ENCODE measurements at regions not wholly inside any gene's neighbourhood (a gene's known extent, or its start where the extent isn't known, plus 50 kb on each side); places are given as distances from the start of the nearest gene placed in this dataset.

- CTCF ChIA-PET = interaction anchor here (1.3 kb wide), 1 partner anchor 14 kb away, joined by 3 read pairs; no protein-coding TSS in a partner anchor
- POLR2A ChIA-PET = no interaction called here
Measured at GRCh38 chr7:42522227-42522991, 285.4 kb upstream of the GLI3 start.

GRCh38 chr7:42511027-42511426, 274.0 kb upstream of the GLI3 start:
- CTCF ChIA-PET = no interaction called here
- POLR2A ChIA-PET = no interaction called here

- CTCF ChIA-PET = no interaction called here
- POLR2A ChIA-PET = no interaction called here
Measured at GRCh38 chr7:42506097-42506496, 269.1 kb upstream of the GLI3 start.

GRCh38 chr7:42502022-42502421, 265.0 kb upstream of the GLI3 start:
- CTCF ChIA-PET = no interaction called here
- POLR2A ChIA-PET = no interaction called here

- CTCF ChIA-PET = no interaction called here
- POLR2A ChIA-PET = no interaction called here
Measured at GRCh38 chr7:42495256-42495655, 258.2 kb upstream of the GLI3 start.

- CTCF ChIA-PET = no interaction called here
- POLR2A ChIA-PET = no interaction called here
Measured at GRCh38 chr7:42494736-42495135, 257.7 kb upstream of the GLI3 start.

- POLR2A ChIA-PET = no interaction called here
- CTCF ChIA-PET = no interaction called here
Measured at GRCh38 chr7:42494199-42494710, 257.2 kb upstream of the GLI3 start.

GRCh38 chr7:42493436-42494198, 256.6 kb upstream of the GLI3 start:
- POLR2A ChIA-PET = no interaction called here
- CTCF ChIA-PET = no interaction called here

GRCh38 chr7:42492920-42493319, 255.9 kb upstream of the GLI3 start:
- CTCF ChIA-PET = no interaction called here

GRCh38 chr7:42491106-42491505, 254.1 kb upstream of the GLI3 start:
- ChIA-PET POLR2A (no interaction called here), CTCF (no interaction called here)

More at GRCh38 chr7:42492920-42493319, 255.9 kb upstream of the GLI3 start:
- POLR2A ChIA-PET = no interaction called here

- POLR2A ChIA-PET = no interaction called here
- CTCF ChIA-PET = no interaction called here
Measured at GRCh38 chr7:42489299-42489698, 252.3 kb upstream of the GLI3 start.

GRCh38 chr7:42485301-42485766, 248.3 kb upstream of the GLI3 start:
- ChIA-PET POLR2A (no interaction called here), CTCF (interaction anchor here (1.1 kb wide), 1 partner anchor 13 kb away, joined by 3 read pairs; no protein-coding TSS in a partner anchor)

- POLR2A ChIA-PET = no interaction called here
- CTCF ChIA-PET = no interaction called here
Measured at GRCh38 chr7:42483886-42484285, 246.9 kb upstream of the GLI3 start.

- POLR2A ChIA-PET = no interaction called here
- CTCF ChIA-PET = no interaction called here
Measured at GRCh38 chr7:42479816-42480633, 243.0 kb upstream of the GLI3 start.

- POLR2A ChIA-PET = no interaction called here
- CTCF ChIA-PET = no interaction called here
Measured at GRCh38 chr7:42479452-42479815, 242.4 kb upstream of the GLI3 start.

- ChIA-PET CTCF (no interaction called here), POLR2A (no interaction called here)
Measured at GRCh38 chr7:42478717-42479116, 241.7 kb upstream of the GLI3 start.

- ChIA-PET CTCF (no interaction called here), POLR2A (no interaction called here)
Measured at GRCh38 chr7:42476255-42476654, 239.2 kb upstream of the GLI3 start.

- ChIA-PET POLR2A (no interaction called here), CTCF (no interaction called here)
Measured at GRCh38 chr7:42475082-42475481, 238.1 kb upstream of the GLI3 start.

- ChIA-PET CTCF (no interaction called here), POLR2A (no interaction called here)
Measured at GRCh38 chr7:42473099-42473498, 236.1 kb upstream of the GLI3 start.

GRCh38 chr7:42471573-42472174, 234.7 kb upstream of the GLI3 start:
- ChIA-PET POLR2A (no interaction called here), CTCF (no interaction called here)

Measured in activated CD8-positive, alpha-beta memory T cell treated with anti-CD3 and anti-CD28 coated beads for 36 hours (primary cell).